GM19324 (cell line): ENCODE measurements at regions not wholly inside any gene's neighbourhood (a gene's known extent, or its start where the extent isn't known, plus 50 kb on each side); places are given as distances from the start of the nearest gene placed in this dataset.
A peak's percentile ranks its signal among the peaks of the same experiment; 100 is the strongest.
"Not testable (repeated sequence)": the region's sequence is repeated elsewhere in the genome, so short reads cannot be mapped to it uniquely, and the experiment has no call there.

Source experiments
- ATAC-seq: cut with Tn5 transposase; IDR thresholded peaks from one replicate; pipeline ENCODE4 v1.9.1; 2021; ENCODE audit warnings: mild to moderate bottlenecking, moderate library complexity; ENCODE audit not compliant: unreplicated experiment, low FRiP score

GRCh38 chr5:17118631-17119030 is 98.8 kb upstream of the BASP1 start:
- no peak for ATAC-seq

DNA sequence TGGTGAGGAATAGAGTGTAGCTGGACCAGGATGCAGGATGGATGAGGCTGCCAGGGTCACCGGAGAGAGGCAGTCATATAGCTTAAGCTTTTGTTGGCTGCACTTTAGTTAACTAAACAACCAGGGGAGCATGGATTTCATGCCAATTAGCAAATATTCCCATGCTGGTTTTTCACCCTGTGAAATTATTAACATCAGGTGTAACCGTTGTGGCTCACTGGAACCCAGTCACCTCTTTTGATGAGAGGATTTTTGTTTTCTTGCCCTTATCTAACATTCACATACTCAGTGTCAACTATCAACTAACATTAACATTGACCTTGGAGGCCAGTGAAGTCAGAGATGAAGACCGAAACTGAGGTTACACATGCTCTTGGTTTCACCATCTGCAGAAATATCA is 97.2 kb upstream of the BASP1 start:
- no peak for ATAC-seq

DNA sequence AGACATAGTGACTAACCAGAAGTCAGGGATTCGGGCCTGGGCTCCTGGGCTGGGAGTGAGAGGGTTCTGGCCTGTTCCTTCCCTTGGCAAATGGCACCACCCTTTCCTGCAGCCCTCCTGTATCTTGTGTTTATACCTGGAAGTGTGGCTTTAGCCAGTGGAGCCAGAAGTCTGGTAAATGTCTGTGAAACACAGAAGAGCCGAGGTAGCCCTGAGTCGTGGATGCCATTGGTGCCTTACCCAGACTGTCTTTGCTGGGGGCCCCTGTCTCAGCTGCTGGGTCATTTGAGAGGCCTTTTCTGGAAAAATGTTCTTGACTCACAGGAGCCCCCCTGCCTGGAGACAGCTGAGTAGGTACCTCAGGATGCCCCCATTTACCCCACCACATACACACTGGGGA is 95.7 kb upstream of the BASP1 start:
- ATAC-seq = no peak

GRCh38 chr5:17123010-17123409 is 94.4 kb upstream of the BASP1 start:
- no peak for ATAC-seq

DNA sequence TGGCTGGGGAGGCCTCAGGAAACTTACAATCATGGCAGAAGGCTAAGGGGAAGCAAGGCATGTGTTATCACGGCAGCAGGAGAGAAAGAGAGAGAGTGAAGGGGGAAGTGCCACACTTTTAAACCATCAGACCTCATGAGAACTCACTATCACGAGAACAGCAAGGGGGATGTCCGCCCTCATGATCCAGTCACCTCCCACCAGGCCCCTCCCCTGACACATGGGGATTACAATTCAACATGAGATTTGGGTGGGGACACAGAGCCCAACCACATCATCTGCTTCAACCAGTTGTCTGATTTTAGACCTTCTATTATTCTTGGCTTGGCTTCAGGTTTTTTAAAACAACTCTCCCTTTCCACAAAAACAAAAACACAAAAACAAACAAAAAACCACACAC is 93.7 kb upstream of the BASP1 start:
- ATAC-seq = not testable (repeated sequence)

GRCh38 chr5:17127743-17128231 is 89.6 kb upstream of the BASP1 start:
- ATAC-seq = no peak

- ATAC-seq = no peak
These were observed 88.2 kb upstream of the BASP1 start for GRCh38 chr5:17129093-17129849.

GRCh38 chr5:17130302-17130701 is 87.1 kb upstream of the BASP1 start:
- not testable (repeated sequence) for ATAC-seq

- peak; percentile 47 for ATAC-seq
These were observed 84.9 kb upstream of the BASP1 start for GRCh38 chr5:17132444-17133083.

- no peak for ATAC-seq
These were observed 82.4 kb upstream of the BASP1 start for GRCh38 chr5:17135050-17135449.

DNA sequence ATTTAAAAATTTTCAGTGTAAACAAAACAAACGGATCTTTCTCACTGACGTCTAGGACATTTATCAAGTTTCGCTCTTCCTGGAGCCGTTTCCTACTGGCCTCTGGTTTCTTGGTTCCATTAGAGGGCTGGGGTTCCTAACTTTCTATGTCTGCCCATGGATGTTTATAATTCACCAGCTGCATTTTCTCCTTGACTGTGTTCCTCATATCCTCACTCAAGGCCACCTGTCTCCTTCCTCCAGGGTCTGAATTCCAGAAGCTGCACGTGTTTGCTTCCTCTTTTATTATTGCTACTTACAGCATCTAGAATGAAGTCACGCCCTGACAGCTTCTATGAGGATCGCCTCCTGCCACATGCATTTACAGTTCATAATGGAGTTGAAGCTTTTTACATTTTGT is 74.1 kb upstream of the BASP1 start:
- ATAC-seq = no peak

DNA sequence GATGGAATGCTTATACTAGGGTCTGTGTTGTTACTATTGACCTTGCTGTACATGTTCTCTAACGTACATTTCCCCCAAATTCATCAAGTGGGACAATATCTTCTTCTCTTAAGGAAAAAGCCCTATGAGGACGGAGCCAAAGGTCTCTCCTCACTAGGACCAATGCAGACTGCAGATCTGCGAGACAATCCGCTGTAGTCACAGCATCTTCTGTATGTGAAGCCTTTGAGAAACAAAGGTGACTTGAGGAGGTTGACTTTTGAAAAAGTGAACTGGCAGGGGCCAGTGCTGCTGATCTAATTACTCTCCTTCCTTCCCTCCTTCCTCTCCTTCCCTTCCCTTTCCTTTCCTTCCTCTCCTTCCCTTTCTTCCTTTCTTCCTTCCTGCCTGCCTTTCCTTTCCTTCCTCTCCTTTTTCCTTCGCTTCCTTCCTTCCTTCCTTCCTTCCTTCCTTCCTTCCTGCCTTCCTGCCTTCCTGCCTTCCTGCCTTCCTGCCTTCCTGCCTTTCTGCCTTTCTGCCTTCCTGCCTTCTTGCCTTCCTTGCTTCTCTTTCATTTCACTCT is 71.1 kb upstream of the BASP1 start:
- ATAC-seq = no peak

GRCh38 chr5:17147170-17147569 is 70.3 kb upstream of the BASP1 start:
- no peak for ATAC-seq

GRCh38 chr5:17147617-17148016 is 69.8 kb upstream of the BASP1 start:
- no peak for ATAC-seq

DNA sequence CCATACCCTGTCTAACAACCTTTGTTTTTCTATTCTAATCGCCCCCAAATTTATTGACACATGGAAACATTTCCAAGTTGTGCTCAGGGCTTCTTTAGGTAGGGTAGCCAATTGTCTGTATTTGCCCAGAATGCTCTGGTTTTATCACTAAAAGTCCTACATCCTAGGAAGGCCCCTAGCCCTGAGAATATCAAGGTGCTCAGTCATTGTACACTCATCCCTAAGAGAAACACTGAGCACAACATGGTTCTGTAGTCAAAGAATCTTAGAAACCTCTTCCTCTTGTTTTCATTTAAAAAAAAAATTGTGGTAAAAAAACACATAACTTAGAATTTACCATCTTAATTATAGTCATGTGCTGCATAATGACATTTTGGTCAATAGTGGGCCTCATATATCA is 69.0 kb upstream of the BASP1 start:
- no peak for ATAC-seq

DNA sequence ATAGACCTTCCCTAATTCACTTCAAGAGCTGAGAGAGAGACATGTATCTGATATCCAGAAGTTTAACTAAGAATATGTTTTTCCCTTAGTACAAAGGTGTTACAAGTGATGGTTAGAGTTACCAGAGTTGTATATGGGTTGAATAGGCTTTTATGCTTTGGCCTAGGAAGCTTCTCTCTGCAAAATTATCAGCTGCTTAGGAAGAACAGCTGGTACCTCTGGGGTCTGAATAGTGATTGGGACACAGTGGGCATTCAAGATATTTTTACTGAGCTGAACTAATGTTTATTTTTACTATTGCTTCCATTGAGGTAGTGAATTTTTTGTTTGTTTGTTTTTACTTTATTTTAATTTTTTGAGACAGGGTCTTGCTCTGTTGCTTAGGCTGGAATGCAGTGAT is 67.6 kb upstream of the BASP1 start:
- no peak for ATAC-seq

- no peak for ATAC-seq
These were observed 66.9 kb upstream of the BASP1 start for GRCh38 chr5:17150531-17150930.

- ATAC-seq = no peak
These were observed 65.7 kb upstream of the BASP1 start for GRCh38 chr5:17151686-17152085.

GRCh38 chr5:17154211-17154996 is 63.0 kb upstream of the BASP1 start:
- ATAC-seq = no peak

DNA sequence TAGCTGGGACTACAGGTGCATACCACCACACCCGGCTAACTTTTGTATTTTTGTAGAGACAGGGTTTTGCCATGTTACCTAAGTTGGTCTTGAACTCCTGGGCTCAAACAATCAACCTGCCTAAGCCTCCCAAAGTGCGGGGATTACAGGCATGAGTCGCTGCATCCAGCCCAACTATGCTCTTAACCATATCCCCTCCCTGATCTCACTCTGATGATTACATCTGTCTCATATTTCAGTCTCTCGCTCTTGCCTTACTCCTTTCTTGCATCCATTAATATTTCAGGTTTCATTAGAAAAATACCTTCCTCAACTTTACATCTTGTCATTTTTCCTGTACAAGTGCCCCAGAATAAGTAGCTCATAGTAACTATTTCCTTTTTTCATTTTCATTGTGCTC is 61.0 kb upstream of the BASP1 start:
- ATAC-seq = no peak

DNA sequence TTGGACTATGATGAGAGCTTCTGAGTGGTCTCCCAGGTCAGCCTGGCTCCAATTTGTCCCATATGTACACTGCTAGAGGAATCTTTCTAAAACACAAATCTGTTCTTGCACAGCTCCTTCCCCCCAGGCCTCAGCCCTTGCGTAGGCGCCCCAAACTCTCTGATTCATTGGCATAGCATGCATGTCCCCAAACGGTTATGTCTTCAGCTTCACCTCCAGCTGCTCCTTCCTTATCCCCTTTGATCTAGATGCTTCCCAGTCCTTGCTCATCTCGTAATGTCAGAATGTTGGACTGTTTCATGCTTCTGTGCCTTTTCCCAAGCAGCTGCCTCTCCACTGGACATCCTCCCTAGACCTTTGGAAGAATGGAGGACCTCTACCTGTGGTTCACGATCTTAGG is 60.1 kb upstream of the BASP1 start:
- no peak for ATAC-seq
